H9 (cell line): ENCODE measurements at regions not wholly inside any gene's neighbourhood (a gene's known extent, or its start where the extent isn't known, plus 50 kb on each side); places are given as distances from the start of the nearest gene placed in this dataset.

Experiments
- DNase-seq: peaks from one replicate; pipeline ENCODE4 v3.0.0-alpha.2; 2017
- H2AFZ ChIP-seq: one replicate; pipeline ENCODE4 v1.6.1; 2013; ENCODE audit warnings: mild to moderate bottlenecking, low read length, control low read depth, moderate library complexity
- H2AK5ac ChIP-seq: 2 replicates; pipeline ENCODE4 v1.6.1; 2013; ENCODE audit warnings: low read length, control low read depth, mixed read lengths; ENCODE audit not compliant: insufficient read length
- H2BK120ac ChIP-seq: one replicate; pipeline ENCODE4 v1.6.1; 2013; ENCODE audit warnings: low read depth, mild to moderate bottlenecking, low read length, control low read depth, inconsistent platforms; ENCODE audit not compliant: poor library complexity, severe bottlenecking
- H2BK12ac ChIP-seq: 2 replicates; pipeline ENCODE4 v1.6.1; 2013; ENCODE audit warnings: low read length, control low read depth, mixed read lengths, low read depth; ENCODE audit not compliant: insufficient read length
- H2BK15ac ChIP-seq: 2 replicates; pipeline ENCODE4 v1.6.1; 2013; ENCODE audit warnings: low read depth, low read length, control low read depth
- H2BK20ac ChIP-seq: one replicate; pipeline ENCODE4 v1.6.1; 2013; ENCODE audit warnings: low read depth, mild to moderate bottlenecking, low read length, control low read depth, inconsistent platforms; ENCODE audit not compliant: poor library complexity, severe bottlenecking
- H2BK5ac ChIP-seq: 2 replicates; pipeline ENCODE4 v1.6.1; 2013; ENCODE audit warnings: low read length, control low read depth, mixed read lengths; ENCODE audit not compliant: insufficient read length
- H3K14ac ChIP-seq: 2 replicates; pipeline ENCODE4 v1.6.1; 2013; ENCODE audit warnings: low read length, control low read depth; ENCODE audit not compliant: insufficient read depth
- H3K18ac ChIP-seq: 2 replicates; pipeline ENCODE4 v1.6.1; 2013; ENCODE audit warnings: low read depth, mild to moderate bottlenecking, mixed read lengths, low read length, control low read depth; ENCODE audit not compliant: insufficient read length
- H3K23ac ChIP-seq: 2 replicates; pipeline ENCODE4 v1.6.1; 2013; ENCODE audit warnings: low read length, control low read depth, mixed read lengths, low read depth; ENCODE audit not compliant: insufficient read length
- H3K23me2 ChIP-seq: 2 replicates; pipeline ENCODE4 v1.6.1; 2013; ENCODE audit warnings: low read depth, mild to moderate bottlenecking, mixed read lengths, low read length, control low read depth; ENCODE audit not compliant: insufficient read length, poor library complexity, severe bottlenecking
- H3K27ac ChIP-seq: 2 replicates; pipeline ENCODE4 v1.5.1; 2013; ENCODE audit warnings: low read length, control low read depth, mixed read lengths, low read depth; ENCODE audit not compliant: insufficient read length
- H3K27me3 ChIP-seq: 2 replicates; pipeline ENCODE4 v1.6.1; 2013; ENCODE audit warnings: low read length, control low read depth, inconsistent platforms; ENCODE audit not compliant: insufficient read depth
- H3K4ac ChIP-seq: 2 replicates; pipeline ENCODE4 v1.6.1; 2013; ENCODE audit warnings: low read depth, mild to moderate bottlenecking, control low read depth, inconsistent platforms, low read length, moderate library complexity
- H3K4me1 ChIP-seq: 2 replicates; pipeline ENCODE4 v1.6.1; 2013; ENCODE audit warnings: low read length, control low read depth, inconsistent platforms; ENCODE audit not compliant: insufficient read depth
- H3K4me2 ChIP-seq: 2 replicates; pipeline ENCODE4 v1.6.1; 2013; ENCODE audit warnings: low read length, control low read depth, mixed read lengths; ENCODE audit not compliant: insufficient read length, insufficient read depth
- H3K56ac ChIP-seq: 2 replicates; pipeline ENCODE4 v1.6.1; 2013; ENCODE audit warnings: low read depth, mild to moderate bottlenecking, mixed read lengths, low read length, control low read depth; ENCODE audit not compliant: insufficient read length
- H3K79me1 ChIP-seq: 2 replicates; pipeline ENCODE4 v1.6.1; 2013; ENCODE audit warnings: low read depth, mild to moderate bottlenecking, moderate library complexity, low read length, control low read depth, inconsistent platforms; ENCODE audit not compliant: insufficient read depth, poor library complexity, severe bottlenecking
- H3K79me2 ChIP-seq: 2 replicates; pipeline ENCODE4 v1.6.1; 2013; ENCODE audit warnings: low read length, control low read depth, inconsistent platforms; ENCODE audit not compliant: insufficient read depth
- H3K9ac ChIP-seq: 2 replicates; pipeline ENCODE4 v1.6.1; 2013; ENCODE audit warnings: low read length, control low read depth, mixed read lengths; ENCODE audit not compliant: insufficient read length; ENCODE audit errors: extremely low read depth
- H3K9me3 ChIP-seq: one replicate; pipeline ENCODE4 v1.6.1; 2013; ENCODE audit warnings: low read depth, low read length, inconsistent platforms; ENCODE audit not compliant: control insufficient read depth
- H3T11ph ChIP-seq: one replicate; pipeline ENCODE4 v1.6.1; 2013; ENCODE audit warnings: mild to moderate bottlenecking, low read length, control low read depth, inconsistent platforms
- H4K20me1 ChIP-seq: one replicate; pipeline ENCODE4 v1.6.1; 2013; ENCODE audit not compliant: control insufficient read depth, insufficient read length, insufficient read depth
- H4K5ac ChIP-seq: 2 replicates; pipeline ENCODE4 v1.6.1; 2013; ENCODE audit warnings: low read depth, mild to moderate bottlenecking, mixed read lengths, low read length, control low read depth; ENCODE audit not compliant: insufficient read length
- H4K8ac ChIP-seq: replicated peaks from 2 replicates; pipeline ENCODE4 v1.6.1; 2013; ENCODE audit warnings: low read length, control low read depth, mixed read lengths, low read depth; ENCODE audit not compliant: insufficient read length
- H4K91ac ChIP-seq: 2 replicates; pipeline ENCODE4 v1.6.1; 2013; ENCODE audit warnings: low read depth, mild to moderate bottlenecking, moderate library complexity, mixed read lengths, low read length, control low read depth; ENCODE audit not compliant: insufficient read length
- H3K27ac Mint-ChIP-seq, 3 experiments: 2 replicates in 2 of 3; 3 replicates in 1 of 3; pipeline ENCODE4 v1.8.0; 2020 to 2021; ENCODE audit warnings: mixed read lengths in 3 of 3, mild to moderate bottlenecking in 1 of 3, moderate library complexity in 1 of 3
- H3K27me3 Mint-ChIP-seq: 2 replicates; pipeline ENCODE4 v1.8.0; 2021; ENCODE audit warnings: low read depth, mild to moderate bottlenecking, moderate library complexity, mixed read lengths
- H3K36me3 Mint-ChIP-seq, 3 experiments: 2 replicates in 2 of 3; 3 replicates in 1 of 3; pipeline ENCODE4 v1.8.0; 2020 to 2021; ENCODE audit warnings: low read depth in 3 of 3, mixed read lengths in 3 of 3; ENCODE audit not compliant: insufficient read depth in 1 of 3
- H3K4me1 Mint-ChIP-seq, 2 experiments: 2 replicates each; pipeline ENCODE4 v1.8.0; 2020; ENCODE audit warnings: mixed read lengths in 2 of 2
- H3K4me3 Mint-ChIP-seq, 2 experiments: 2 replicates in 1 of 2; 3 replicates in 1 of 2; pipeline ENCODE4 v1.8.0; 2020 to 2021; ENCODE audit warnings: mild to moderate bottlenecking in 2 of 2, mixed read lengths in 2 of 2, moderate library complexity in 1 of 2
- H3K9me3 Mint-ChIP-seq, 2 experiments: 2 replicates in 1 of 2; 3 replicates in 1 of 2; pipeline ENCODE4 v1.8.0; 2020; ENCODE audit warnings: mild to moderate bottlenecking in 2 of 2, mixed read lengths in 2 of 2, moderate library complexity in 1 of 2
- WGBS: extraction: QIAGEN DNeasy Blood & Tissue Kit; methylation state at CpG from one replicate; pipeline ENCODE4 v1.1.7; 2013; ENCODE audit warnings: missing lambda C conversion rate, low lambda C conversion rate, mixed read lengths; ENCODE audit not compliant: insufficient read length; ENCODE audit errors: extremely low coverage; 5-methylcytosine and 5-hydroxymethylcytosine counted together
- TF ChIP-seq, protein P1 (sequence below): fragments of 200-600 bp; sonication (generic); conservative IDR thresholded peaks from 3 replicates; pipeline ENCODE4 v1.8.0; 2021; ENCODE audit warnings: antibody characterized with exemption, mild to moderate bottlenecking

DNA sequence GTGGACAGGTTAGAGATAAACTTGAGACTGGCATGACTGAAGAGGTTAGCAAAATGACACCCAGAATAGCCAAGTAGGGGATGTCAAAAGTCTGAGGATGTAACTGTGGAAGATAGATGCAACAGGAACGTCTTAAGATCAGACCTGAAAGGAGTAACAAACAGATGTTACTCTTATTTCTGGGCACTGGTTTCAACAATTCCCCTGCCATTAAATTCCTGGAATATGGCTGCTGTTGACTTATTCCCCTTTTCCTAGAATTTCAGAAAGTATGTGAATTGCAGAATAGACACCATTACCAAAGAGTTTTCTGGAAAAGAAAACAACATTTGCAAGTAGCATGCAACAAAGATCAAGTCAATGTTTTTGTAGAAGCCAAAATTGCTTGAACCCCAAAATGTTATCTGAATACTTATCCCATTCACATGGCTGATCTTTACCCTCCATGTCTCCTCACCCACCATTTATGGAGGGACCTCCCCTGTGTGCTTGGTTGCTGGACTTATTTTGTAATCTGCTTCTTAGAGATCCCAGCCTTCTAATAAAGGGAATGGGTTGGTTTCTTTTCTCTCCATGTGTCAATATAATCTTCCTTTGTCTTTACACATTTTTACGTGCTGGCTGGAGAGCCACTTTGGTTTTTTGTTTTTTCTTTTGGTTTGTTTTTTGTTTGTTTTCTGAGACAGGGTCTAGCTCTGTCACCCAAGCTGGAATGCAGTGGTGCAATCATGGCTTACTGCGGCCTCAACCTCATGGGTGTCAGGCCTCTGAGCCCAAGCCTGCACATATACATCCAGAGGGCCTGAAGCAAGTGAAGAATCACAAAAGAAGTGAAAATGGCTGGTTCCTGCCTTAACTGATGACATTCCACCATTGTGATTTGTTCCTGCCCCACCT, 57.0 kb downstream of the BBS10 start:
- no CpG with 5 or more reads among the region's 3 CpGs for WGBS
- no peak overlapping the region for H2BK15ac ChIP-seq
- TF ChIP-seq, protein P1, sequence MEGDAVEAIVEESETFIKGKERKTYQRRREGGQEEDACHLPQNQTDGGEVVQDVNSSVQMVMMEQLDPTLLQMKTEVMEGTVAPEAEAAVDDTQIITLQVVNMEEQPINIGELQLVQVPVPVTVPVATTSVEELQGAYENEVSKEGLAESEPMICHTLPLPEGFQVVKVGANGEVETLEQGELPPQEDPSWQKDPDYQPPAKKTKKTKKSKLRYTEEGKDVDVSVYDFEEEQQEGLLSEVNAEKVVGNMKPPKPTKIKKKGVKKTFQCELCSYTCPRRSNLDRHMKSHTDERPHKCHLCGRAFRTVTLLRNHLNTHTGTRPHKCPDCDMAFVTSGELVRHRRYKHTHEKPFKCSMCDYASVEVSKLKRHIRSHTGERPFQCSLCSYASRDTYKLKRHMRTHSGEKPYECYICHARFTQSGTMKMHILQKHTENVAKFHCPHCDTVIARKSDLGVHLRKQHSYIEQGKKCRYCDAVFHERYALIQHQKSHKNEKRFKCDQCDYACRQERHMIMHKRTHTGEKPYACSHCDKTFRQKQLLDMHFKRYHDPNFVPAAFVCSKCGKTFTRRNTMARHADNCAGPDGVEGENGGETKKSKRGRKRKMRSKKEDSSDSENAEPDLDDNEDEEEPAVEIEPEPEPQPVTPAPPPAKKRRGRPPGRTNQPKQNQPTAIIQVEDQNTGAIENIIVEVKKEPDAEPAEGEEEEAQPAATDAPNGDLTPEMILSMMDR = no peak
- H4K91ac ChIP-seq = no peak overlapping the region
- no peak overlapping the region for H3K9ac ChIP-seq
- no peak overlapping the region for H2BK5ac ChIP-seq
- Mint-ChIP-seq H3K4me3 (no peak overlapping the region), H3K27ac (no peak overlapping the region), H3K27me3 (peaks cover 1% of the 10 kb centered on the region), H3K36me3 (peaks cover 11 to 18% (median 11%) of the 10 kb centered on the region in 3 experiments), H3K4me1 (no peaks in the 10 kb centered on the region), H3K9me3 (peaks cover 16 to 18% of the 10 kb centered on the region in 2 experiments)
- H4K20me1 ChIP-seq = no peaks in the 10 kb centered on the region
- H3K14ac ChIP-seq = no peak overlapping the region
- H3K4me1 ChIP-seq = no peaks in the 10 kb centered on the region
- DNase-seq = no peak
- no peak overlapping the region for H4K5ac ChIP-seq
- no peak overlapping the region for H2AK5ac ChIP-seq
- H2BK20ac ChIP-seq = no peak overlapping the region
- H3K27me3 ChIP-seq = no peaks in the 10 kb centered on the region
- H2BK120ac ChIP-seq = no peak overlapping the region
- H3K23me2 ChIP-seq = no peaks in the 10 kb centered on the region
- H3K79me2 ChIP-seq = no peaks in the 10 kb centered on the region
- no peak overlapping the region for H2BK12ac ChIP-seq
- no peak overlapping the region for H3K23ac ChIP-seq
- H3K56ac ChIP-seq = no peak overlapping the region
- no peak overlapping the region for H4K8ac ChIP-seq
- no peak overlapping the region for H2AFZ ChIP-seq
- H3K9me3 ChIP-seq = no peaks in the 10 kb centered on the region
- no peaks in the 10 kb centered on the region for H3K79me1 ChIP-seq
- H3T11ph ChIP-seq = no peak overlapping the region
- H3K18ac ChIP-seq = no peak overlapping the region
- H3K27ac ChIP-seq = no peak overlapping the region
- no peak overlapping the region for H3K4ac ChIP-seq
- H3K4me2 ChIP-seq = no peak overlapping the region
